ENCODE measurements at regions not wholly inside any gene's neighbourhood (a gene's known extent, or its start where the extent isn't known, plus 50 kb on each side); places are given as distances from the start of the nearest gene placed in this dataset.

DNA sequence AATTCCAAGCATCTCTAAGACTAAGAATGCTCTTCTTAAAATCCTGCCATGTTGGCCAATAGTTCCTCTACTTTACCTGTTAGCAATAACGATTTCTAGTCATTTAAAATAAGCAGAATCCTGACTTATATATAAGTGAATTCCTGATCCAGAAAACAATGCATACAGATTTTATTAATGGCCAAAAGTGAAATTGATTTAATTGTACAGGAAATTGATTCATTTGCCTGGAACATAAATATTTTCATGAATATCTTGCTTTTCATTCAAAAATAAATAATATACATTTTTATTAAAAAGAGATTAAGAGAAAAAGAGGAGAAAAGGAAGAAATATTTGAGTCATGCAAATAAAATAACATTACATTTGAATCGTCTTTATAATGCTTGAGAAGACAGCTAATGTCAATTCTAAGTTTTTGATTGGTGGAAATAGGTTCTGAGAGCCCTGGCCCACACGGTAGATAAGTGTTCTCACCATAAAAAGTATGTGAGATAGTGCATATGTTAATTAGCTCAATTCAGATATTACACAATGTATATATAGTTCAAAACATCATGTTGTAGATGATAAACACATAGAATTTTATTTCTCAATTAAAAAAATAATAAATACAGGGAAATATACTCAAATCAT lies 323.2 kb upstream of the MIR17HG start:
- TF ChIP-seq POLR2A (IDR thresholded peaks at IDR 0.05; ENCODE audit: low read length) = no peak
- no peak for TF ChIP-seq GATA1 (IDR thresholded peaks at IDR 0.05; ENCODE audit: low read depth, low read length)

All from erythroblast (primary cell).